GM23338 (cell line): ENCODE measurements at regions not wholly inside any gene's neighbourhood (a gene's known extent, or its start where the extent isn't known, plus 50 kb on each side); places are given as distances from the start of the nearest gene placed in this dataset.

Source experiments
- EZH2phosphoT487 ChIP-seq: fragments of 200-600 bp; sonication (generic); IDR thresholded peaks from one replicate; pipeline ENCODE4 v1.8.1; 2018; ENCODE audit warnings: antibody characterized with exemption; ENCODE audit not compliant: unreplicated experiment
- POLR2AphosphoS5 ChIP-seq: IDR thresholded peaks from 2 replicates; pipeline ENCODE4 v1.6.1; 2016; ENCODE audit warnings: antibody characterized with exemption, low read depth
- TF ChIP-seq, protein P1 (sequence below), 2 experiments: fragments of 200-600 bp in 1 of 2; sonication (generic) in 1 of 2; conservative IDR thresholded peaks; 2 replicates each; pipeline versions ENCODE4 v1.5.1 to v1.6.1; 2016 to 2017; ENCODE audit warnings: antibody characterized with exemption in 2 of 2, low read depth in 2 of 2, mild to moderate bottlenecking in 2 of 2, moderate library complexity in 1 of 2

DNA sequence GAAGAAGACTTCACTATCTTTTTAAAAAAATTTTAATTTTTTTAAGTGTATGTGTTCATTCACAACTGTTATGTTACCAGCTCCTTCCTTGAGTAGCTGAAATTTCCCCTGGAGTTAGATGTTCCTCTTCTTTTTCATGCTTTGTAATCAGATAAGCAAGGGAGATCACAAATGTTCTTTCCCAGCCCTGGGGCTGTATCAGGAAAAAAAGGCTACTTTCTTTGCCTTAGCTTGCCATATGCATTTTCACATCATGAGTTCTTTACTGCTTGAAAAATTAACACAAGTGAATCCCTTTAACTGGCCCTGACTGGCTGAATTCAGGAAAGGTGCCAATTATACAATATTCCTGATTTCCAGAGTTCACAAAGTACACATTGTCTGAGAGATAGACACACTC lies 353.2 kb upstream of the ATP11B start:
- TF ChIP-seq EZH2phosphoT487, result no peak
- no peak for TF ChIP-seq POLR2AphosphoS5
- TF ChIP-seq, protein P1, sequence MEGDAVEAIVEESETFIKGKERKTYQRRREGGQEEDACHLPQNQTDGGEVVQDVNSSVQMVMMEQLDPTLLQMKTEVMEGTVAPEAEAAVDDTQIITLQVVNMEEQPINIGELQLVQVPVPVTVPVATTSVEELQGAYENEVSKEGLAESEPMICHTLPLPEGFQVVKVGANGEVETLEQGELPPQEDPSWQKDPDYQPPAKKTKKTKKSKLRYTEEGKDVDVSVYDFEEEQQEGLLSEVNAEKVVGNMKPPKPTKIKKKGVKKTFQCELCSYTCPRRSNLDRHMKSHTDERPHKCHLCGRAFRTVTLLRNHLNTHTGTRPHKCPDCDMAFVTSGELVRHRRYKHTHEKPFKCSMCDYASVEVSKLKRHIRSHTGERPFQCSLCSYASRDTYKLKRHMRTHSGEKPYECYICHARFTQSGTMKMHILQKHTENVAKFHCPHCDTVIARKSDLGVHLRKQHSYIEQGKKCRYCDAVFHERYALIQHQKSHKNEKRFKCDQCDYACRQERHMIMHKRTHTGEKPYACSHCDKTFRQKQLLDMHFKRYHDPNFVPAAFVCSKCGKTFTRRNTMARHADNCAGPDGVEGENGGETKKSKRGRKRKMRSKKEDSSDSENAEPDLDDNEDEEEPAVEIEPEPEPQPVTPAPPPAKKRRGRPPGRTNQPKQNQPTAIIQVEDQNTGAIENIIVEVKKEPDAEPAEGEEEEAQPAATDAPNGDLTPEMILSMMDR (conservative IDR thresholded peaks at IDR 0.05; ENCODE audit: low read depth in 2 of 2), result no peak
